Tibial nerve (tissue), 4 donors: ENCODE measurements at regions not wholly inside any gene's neighbourhood (a gene's known extent, or its start where the extent isn't known, plus 50 kb on each side); places are given as distances from the start of the nearest gene placed in this dataset.

Experiments used
- DNase-seq, 2 donors: peaks; one replicate each; pipeline ENCODE4 v3.0.0-alpha.2; 2019; ENCODE audit warnings: low spot score in 2 of 2
- H3K27ac ChIP-seq, 4 donors: fragments of 200-600 bp; sonication (generic) in 3 of 4; one replicate each; pipeline ENCODE4 v1.5.1; 2017 to 2019; ENCODE audit warnings: mild to moderate bottlenecking in 1 of 4
- H3K27me3 ChIP-seq, 2 donors: fragments of 200-600 bp; sonication (generic) in 1 of 2; one replicate each; pipeline versions ENCODE4 v1.5.1 to v1.6.0; 2017 to 2019
- H3K36me3 ChIP-seq, 3 donors: fragments of 200-600 bp; sonication (generic); one replicate each; pipeline ENCODE4 v1.5.1; 2018 to 2019
- H3K4me1 ChIP-seq, 4 donors: fragments of 200-600 bp; sonication (generic) in 3 of 4; one replicate each; pipeline ENCODE4 v1.5.1; 2017 to 2019
- H3K4me3 ChIP-seq, 4 donors: fragments of 200-600 bp; sonication (generic) in 3 of 4; one replicate each; pipeline ENCODE4 v1.5.1; 2017 to 2019; ENCODE audit warnings: mild to moderate bottlenecking in 1 of 4, moderate library complexity in 1 of 4
- H3K9me3 ChIP-seq, 4 donors: fragments of 200-600 bp; sonication (generic) in 3 of 4; one replicate each; pipeline ENCODE4 v1.5.1; 2017 to 2019
- CTCF ChIP-seq, 5 experiments: fragments of 200-600 bp in 3 of 5; fragments of 450-650 bp in 2 of 5; sonication (generic) in 3 of 5; IDR thresholded peaks; one replicate each; pipeline ENCODE4 v1.5.1; 2016 to 2019; ENCODE audit warnings: antibody characterized with exemption in 5 of 5, mild to moderate bottlenecking in 3 of 5, moderate library complexity in 2 of 5
- EP300 ChIP-seq, 2 donors: sonication (generic); formaldehyde crosslinking; IDR thresholded peaks; one replicate each; pipeline ENCODE4 v1.6.1; 2017; ENCODE audit warnings: antibody characterized with exemption in 2 of 2, mild to moderate bottlenecking in 1 of 2
- POLR2A ChIP-seq, 2 donors: fragments of 450-650 bp; IDR thresholded peaks; one replicate each; pipeline ENCODE4 v1.6.1; 2017; ENCODE audit warnings: antibody characterized with exemption in 2 of 2, mild to moderate bottlenecking in 2 of 2, moderate library complexity in 2 of 2
- whole genome bisulfite sequencing, 2 donors: methylation state at CpG; one replicate each; pipeline ENCODE4 v1.1.5; 2018; 5-methylcytosine and 5-hydroxymethylcytosine counted together

- TF ChIP-seq EP300 (IDR thresholded peaks at IDR 0.05) = no peak
- no peak for TF ChIP-seq CTCF (IDR thresholded peaks at IDR 0.05)
- TF ChIP-seq POLR2A (IDR thresholded peaks at IDR 0.05) = no peak
- peaks cover 0 to 10% (median 0%) of the 10 kb centered on the region in 4 donors for H3K9me3 ChIP-seq
- 55 to 56% methylated on average over 20 of the region's 20 CpGs for WGBS, 2 donors
- H3K27me3 ChIP-seq = no peaks in the 10 kb centered on the region
- H3K36me3 ChIP-seq = no peaks in the 10 kb centered on the region
- H3K4me1 ChIP-seq = peaks cover 0 to 9% (median 0%) of the 10 kb centered on the region in 4 donors
- DNase-seq = no peak
- no peak overlapping the region for H3K27ac ChIP-seq
- H3K4me3 ChIP-seq = no peak overlapping the region
Measured at GRCh38 chr20:58568483-58569240, 53.5 kb upstream of the APCDD1L start.

GRCh38 chr20:58568126-58568482 lies 52.9 kb upstream of the APCDD1L start:
- Histone ChIP-seq H3K36me3 (no peaks in the 10 kb centered on the region), H3K4me3 (no peak overlapping the region), H3K4me1 (peaks cover 0 to 9% (median 0%) of the 10 kb centered on the region in 4 donors), H3K27me3 (no peaks in the 10 kb centered on the region), H3K9me3 (peaks cover 0 to 10% (median 0%) of the 10 kb centered on the region in 4 donors), H3K27ac (no peak overlapping the region)
- TF ChIP-seq POLR2A (IDR thresholded peaks at IDR 0.05) (no peak), EP300 (IDR thresholded peaks at IDR 0.05) (no peak), CTCF (IDR thresholded peaks at IDR 0.05) (no peak)
- 49 to 55% methylated on average over 10 of the region's 10 CpGs for WGBS, 2 donors
- no peak for DNase-seq

GRCh38 chr20:58567437-58567836 lies 52.2 kb upstream of the APCDD1L start:
- TF ChIP-seq CTCF (IDR thresholded peaks at IDR 0.05) = no peak
- no peak for TF ChIP-seq EP300 (IDR thresholded peaks at IDR 0.05)
- no peak for TF ChIP-seq POLR2A (IDR thresholded peaks at IDR 0.05)
- Histone ChIP-seq H3K9me3 (peaks cover 0 to 10% (median 0%) of the 10 kb centered on the region in 4 donors), H3K36me3 (no peaks in the 10 kb centered on the region), H3K4me1 (peaks cover 0 to 9% (median 0%) of the 10 kb centered on the region in 4 donors), H3K27ac (no peak overlapping the region), H3K27me3 (no peaks in the 10 kb centered on the region), H3K4me3 (no peak overlapping the region)
- WGBS, 2 donors = 95 to 97% methylated on average over 13 of the region's 13 CpGs
- no peak for DNase-seq

- Histone ChIP-seq H3K27ac (no peak overlapping the region), H3K4me1 (peaks cover 0 to 9% (median 0%) of the 10 kb centered on the region in 4 donors), H3K27me3 (no peaks in the 10 kb centered on the region), H3K36me3 (no peaks in the 10 kb centered on the region), H3K4me3 (no peak overlapping the region), H3K9me3 (peaks cover 0 to 10% (median 0%) of the 10 kb centered on the region in 4 donors)
- no peak for DNase-seq
- WGBS, 2 donors = 65 to 67% methylated on average over 6 of the region's 6 CpGs
- TF ChIP-seq EP300 (IDR thresholded peaks at IDR 0.05) (no peak), CTCF (IDR thresholded peaks at IDR 0.05) (no peak), POLR2A (IDR thresholded peaks at IDR 0.05) (no peak)
Measured at GRCh38 chr20:58566981-58567380, 51.8 kb upstream of the APCDD1L start.

- 88 to 90% methylated on average over 13 of the region's 13 CpGs for WGBS, 2 donors
- Histone ChIP-seq H3K27ac (no peak overlapping the region), H3K36me3 (no peaks in the 10 kb centered on the region), H3K4me1 (peaks cover 0 to 6% (median 0%) of the 10 kb centered on the region in 4 donors), H3K27me3 (no peaks in the 10 kb centered on the region), H3K9me3 (peaks cover 0 to 10% (median 0%) of the 10 kb centered on the region in 4 donors), H3K4me3 (no peak overlapping the region)
- TF ChIP-seq POLR2A (IDR thresholded peaks at IDR 0.05) (no peak), CTCF (IDR thresholded peaks at IDR 0.05) (no peak), EP300 (IDR thresholded peaks at IDR 0.05) (no peak)
- no peak for DNase-seq
Measured at GRCh38 chr20:58565461-58566175, 50.4 kb upstream of the APCDD1L start.
